ENCODE measurements at regions not wholly inside any gene's neighbourhood (a gene's known extent, or its start where the extent isn't known, plus 50 kb on each side); places are given as distances from the start of the nearest gene placed in this dataset.
"Not testable (repeated sequence)": the region's sequence is repeated elsewhere in the genome, so short reads cannot be mapped to it uniquely, and the experiment has no call there.

DNA sequence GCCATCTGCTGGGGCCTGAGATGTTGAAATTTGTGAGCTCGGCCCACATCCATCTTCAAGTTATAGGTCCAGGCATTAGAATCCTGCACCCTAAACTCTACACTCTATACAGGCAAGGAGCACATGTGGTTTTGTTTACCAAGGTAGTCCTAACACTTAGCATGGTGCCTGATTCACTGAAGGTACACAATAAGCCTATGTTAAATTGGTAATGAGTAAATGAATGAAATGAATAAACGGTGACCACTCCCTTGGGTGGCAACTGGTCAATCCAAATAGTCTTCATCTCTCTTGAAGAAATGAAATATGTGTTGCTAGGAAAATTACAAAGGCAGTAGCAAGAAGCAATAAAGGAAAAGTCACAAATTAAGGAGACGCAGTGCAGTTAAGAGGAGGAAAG is 359.3 kb upstream of the UBE2E2 start:
- Histone ChIP-seq H3K36me3 (no peaks in the 10 kb centered on the region), H3K9me3 (peaks cover 0 to 7% of the 10 kb centered on the region in 2 donors), H3K27ac (no peak overlapping the region), H3K4me1 (no peaks in the 10 kb centered on the region), H3K4me3 (no peak overlapping the region), H3K27me3 (no peaks in the 10 kb centered on the region)
- no peak for DNase-seq
- intact Hi-C loops (cut with DNase I; ENCODE audit: low total_unique reads): no loop called here
- no peak for TF ChIP-seq POLR2A (IDR thresholded peaks at IDR 0.05)
- TF ChIP-seq, protein P1, sequence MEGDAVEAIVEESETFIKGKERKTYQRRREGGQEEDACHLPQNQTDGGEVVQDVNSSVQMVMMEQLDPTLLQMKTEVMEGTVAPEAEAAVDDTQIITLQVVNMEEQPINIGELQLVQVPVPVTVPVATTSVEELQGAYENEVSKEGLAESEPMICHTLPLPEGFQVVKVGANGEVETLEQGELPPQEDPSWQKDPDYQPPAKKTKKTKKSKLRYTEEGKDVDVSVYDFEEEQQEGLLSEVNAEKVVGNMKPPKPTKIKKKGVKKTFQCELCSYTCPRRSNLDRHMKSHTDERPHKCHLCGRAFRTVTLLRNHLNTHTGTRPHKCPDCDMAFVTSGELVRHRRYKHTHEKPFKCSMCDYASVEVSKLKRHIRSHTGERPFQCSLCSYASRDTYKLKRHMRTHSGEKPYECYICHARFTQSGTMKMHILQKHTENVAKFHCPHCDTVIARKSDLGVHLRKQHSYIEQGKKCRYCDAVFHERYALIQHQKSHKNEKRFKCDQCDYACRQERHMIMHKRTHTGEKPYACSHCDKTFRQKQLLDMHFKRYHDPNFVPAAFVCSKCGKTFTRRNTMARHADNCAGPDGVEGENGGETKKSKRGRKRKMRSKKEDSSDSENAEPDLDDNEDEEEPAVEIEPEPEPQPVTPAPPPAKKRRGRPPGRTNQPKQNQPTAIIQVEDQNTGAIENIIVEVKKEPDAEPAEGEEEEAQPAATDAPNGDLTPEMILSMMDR (IDR thresholded peaks at IDR 0.05): no peak

DNA sequence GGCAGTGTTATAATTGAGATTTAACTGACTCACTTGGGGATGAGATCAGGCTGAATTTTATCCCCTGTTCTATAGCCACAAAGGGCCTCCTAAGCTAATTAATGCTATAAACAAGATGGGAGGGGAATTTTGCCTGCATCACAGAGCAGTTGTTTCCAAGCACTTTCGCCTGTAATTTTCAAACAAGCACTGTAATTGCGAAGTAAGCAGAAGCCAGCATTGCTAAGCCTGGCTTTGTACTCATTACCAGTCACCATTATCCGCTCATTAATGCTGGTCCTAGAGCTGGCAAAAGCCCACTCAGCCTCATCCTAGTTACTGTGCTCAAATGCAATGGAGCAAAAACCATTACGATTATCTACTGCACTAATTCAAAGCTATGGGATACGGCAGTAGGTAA is 356.6 kb upstream of the UBE2E2 start:
- H3K9me3 ChIP-seq: peaks cover 0 to 7% of the 10 kb centered on the region in 2 donors
- no peak overlapping the region for H3K27ac ChIP-seq
- no peak overlapping the region for H3K4me3 ChIP-seq
- TF ChIP-seq, protein P1 (IDR thresholded peaks at IDR 0.05): no peak
- no peak for TF ChIP-seq POLR2A (IDR thresholded peaks at IDR 0.05)
- DNase-seq: no peak
- intact Hi-C loops (cut with DNase I; ENCODE audit: low total_unique reads): no loop called here
- H3K27me3 ChIP-seq: no peaks in the 10 kb centered on the region
- H3K4me1 ChIP-seq: no peaks in the 10 kb centered on the region
- H3K36me3 ChIP-seq: no peaks in the 10 kb centered on the region

DNA sequence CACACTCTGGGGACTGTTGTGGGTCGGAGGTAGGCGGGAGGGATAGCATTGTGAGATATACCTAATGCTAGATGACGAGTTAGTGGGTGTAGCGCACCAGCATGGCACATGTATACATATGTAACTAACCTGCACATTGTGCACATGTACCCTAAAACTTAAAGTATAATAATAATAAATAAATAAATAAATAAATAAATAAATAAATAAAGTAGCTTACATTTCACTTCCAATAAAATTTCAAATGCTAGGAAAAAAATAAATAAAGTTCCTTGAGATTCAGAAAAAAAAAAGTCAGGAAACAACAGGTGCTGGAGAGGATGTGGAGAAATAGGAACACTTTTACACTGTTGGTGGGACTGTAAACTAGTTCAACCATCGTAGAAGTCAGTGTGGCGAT is 353.5 kb upstream of the UBE2E2 start:
- H3K27me3 ChIP-seq; H3K9me3 ChIP-seq; H3K4me3 ChIP-seq; DNase-seq; H3K4me1 ChIP-seq; intact Hi-C loops (cut with DNase I; ENCODE audit: low total_unique reads); H3K27ac ChIP-seq; H3K36me3 ChIP-seq: not testable (repeated sequence)

DNA sequence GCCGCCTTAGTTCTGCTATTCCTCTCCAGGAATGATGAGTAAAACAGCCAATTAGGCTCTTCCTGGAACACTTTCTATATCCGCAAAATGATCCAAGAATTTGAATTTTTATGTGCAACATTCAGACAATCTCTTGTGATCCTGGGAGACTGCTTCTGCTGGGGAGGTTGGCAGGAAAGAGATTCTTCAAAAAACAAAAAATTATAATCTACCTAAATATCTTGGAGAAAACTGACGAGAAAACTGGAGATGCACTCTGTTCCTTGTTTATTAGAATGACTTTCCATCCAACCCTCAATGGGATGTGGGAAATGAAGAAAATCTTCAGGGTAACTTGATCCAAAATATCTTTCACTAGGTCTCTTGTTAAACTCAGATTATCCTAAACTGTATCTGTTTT is 346.3 kb upstream of the UBE2E2 start:
- TF ChIP-seq, protein P1 (IDR thresholded peaks at IDR 0.05): no peak
- TF ChIP-seq POLR2A (IDR thresholded peaks at IDR 0.05): no peak
- Histone ChIP-seq H3K27me3 (no peaks in the 10 kb centered on the region), H3K4me1 (no peaks in the 10 kb centered on the region), H3K27ac (no peak overlapping the region), H3K4me3 (no peak overlapping the region), H3K9me3 (no peaks in the 10 kb centered on the region), H3K36me3 (no peaks in the 10 kb centered on the region)
- intact Hi-C loops (cut with DNase I; ENCODE audit: low total_unique reads): no loop called here
- DNase-seq: no peak

DNA sequence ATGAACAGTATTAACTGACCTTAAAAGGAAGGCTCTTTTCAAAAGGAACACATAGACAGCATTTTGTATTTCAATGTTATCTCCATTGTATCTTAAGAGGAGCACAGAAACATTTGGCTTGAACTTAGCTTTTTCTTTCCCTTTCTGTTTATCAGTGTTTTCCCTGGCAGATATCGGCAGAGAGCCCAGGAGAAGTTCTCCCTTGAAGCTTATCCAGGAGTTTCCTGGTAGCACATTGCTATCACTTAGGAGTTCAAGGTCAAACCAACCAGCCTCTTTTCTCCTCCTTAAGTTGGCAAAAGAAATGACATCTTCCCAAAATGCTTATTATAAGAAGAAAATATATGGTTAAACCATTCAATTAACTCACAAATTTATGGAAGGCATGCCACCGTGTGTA is 344.6 kb upstream of the UBE2E2 start:
- H3K4me3 ChIP-seq: no peak overlapping the region
- no peak for DNase-seq
- H3K36me3 ChIP-seq: no peaks in the 10 kb centered on the region
- no peak overlapping the region for H3K27ac ChIP-seq
- intact Hi-C loops (cut with DNase I; ENCODE audit: low total_unique reads): no loop called here
- H3K9me3 ChIP-seq: no peaks in the 10 kb centered on the region
- H3K4me1 ChIP-seq: no peaks in the 10 kb centered on the region
- H3K27me3 ChIP-seq: no peaks in the 10 kb centered on the region
- no peak for TF ChIP-seq POLR2A (IDR thresholded peaks at IDR 0.05)
- TF ChIP-seq, protein P1 (IDR thresholded peaks at IDR 0.05): no peak

DNA sequence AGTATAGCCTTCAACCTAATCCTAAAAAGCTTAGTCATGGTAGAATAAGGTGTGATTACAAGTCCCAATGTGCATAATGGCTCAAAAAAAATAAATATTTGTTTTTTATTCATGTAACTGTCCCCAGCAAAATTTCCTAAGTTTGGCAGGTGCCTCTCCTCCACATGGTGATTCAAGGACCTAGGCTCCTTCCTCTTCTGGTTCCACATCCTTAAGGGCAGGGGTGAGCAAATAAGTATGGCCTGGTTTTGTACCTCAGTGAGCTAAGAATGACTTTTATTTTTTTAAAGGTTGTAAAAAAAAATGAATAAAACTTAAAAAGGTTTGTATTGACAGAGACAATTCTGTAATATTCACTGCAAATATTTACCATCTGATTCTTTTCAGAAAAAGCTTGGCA is 343.5 kb upstream of the UBE2E2 start:
- TF ChIP-seq, protein P1 (IDR thresholded peaks at IDR 0.05): no peak
- TF ChIP-seq POLR2A (IDR thresholded peaks at IDR 0.05): no peak
- Histone ChIP-seq H3K4me1 (no peaks in the 10 kb centered on the region), H3K27me3 (no peaks in the 10 kb centered on the region), H3K27ac (no peak overlapping the region), H3K36me3 (no peaks in the 10 kb centered on the region), H3K4me3 (no peak overlapping the region), H3K9me3 (no peaks in the 10 kb centered on the region)
- no peak for DNase-seq
- intact Hi-C loops (cut with DNase I; ENCODE audit: low total_unique reads): no loop called here
